Loucy (cell line): ENCODE measurements at regions not wholly inside any gene's neighbourhood (a gene's known extent, or its start where the extent isn't known, plus 50 kb on each side); places are given as distances from the start of the nearest gene placed in this dataset.

Experiments
- H2AFZ ChIP-seq: fragments of 200-600 bp; sonication (generic); 2 replicates; pipeline ENCODE4 v1.6.0; 2016; ENCODE audit warnings: antibody characterized with exemption, mild to moderate bottlenecking, low read length, moderate library complexity
- H3F3A ChIP-seq: fragments of 200-600 bp; 2 replicates; pipeline ENCODE4 v1.6.0; 2016; ENCODE audit warnings: antibody characterized with exemption, low read depth, mild to moderate bottlenecking
- H3K27me3 ChIP-seq: fragments of 200-600 bp; sonication (generic); 2 replicates; pipeline ENCODE4 v1.6.1; 2014; ENCODE audit warnings: low read length, mild to moderate bottlenecking; ENCODE audit not compliant: insufficient read depth, poor library complexity, severe bottlenecking
- H3K36me3 ChIP-seq: fragments of 200-600 bp; sonication (generic); 2 replicates; pipeline ENCODE4 v1.6.1; 2016; ENCODE audit warnings: low read length; ENCODE audit not compliant: insufficient read depth
- H3K4me1 ChIP-seq: fragments of 200-600 bp; sonication (generic); 2 replicates; pipeline ENCODE4 v1.5.1; 2014; ENCODE audit warnings: low read length, mild to moderate bottlenecking; ENCODE audit not compliant: insufficient read depth, poor library complexity, severe bottlenecking
- H3K4me2 ChIP-seq: fragments of 200-600 bp; sonication (generic); 2 replicates; pipeline ENCODE4 v1.6.0; 2014; ENCODE audit warnings: antibody characterized with exemption, low read length, low read depth, mild to moderate bottlenecking; ENCODE audit not compliant: poor library complexity, severe bottlenecking
- H3K4me3 ChIP-seq: fragments of 200-600 bp; sonication (generic); 2 replicates; pipeline ENCODE4 v1.5.1; 2014; ENCODE audit warnings: low read length, mild to moderate bottlenecking, mixed read lengths; ENCODE audit not compliant: poor library complexity, severe bottlenecking
- H3K79me2 ChIP-seq: fragments of 200-600 bp; sonication (generic); 2 replicates; pipeline ENCODE4 v1.6.1; 2014; ENCODE audit warnings: low read length; ENCODE audit not compliant: insufficient read depth
- H3K9ac ChIP-seq: fragments of 200-600 bp; sonication (generic); 2 replicates; pipeline ENCODE4 v1.6.0; 2014; ENCODE audit warnings: mild to moderate bottlenecking, low read depth, low read length, moderate library complexity; ENCODE audit not compliant: poor library complexity, severe bottlenecking
- H3K9me2 ChIP-seq: fragments of 200-600 bp; sonication (generic); replicated peaks from 2 replicates; pipeline ENCODE4 v1.6.1; 2016; ENCODE audit warnings: low read depth, low read length, mixed read lengths
- H3K9me3 ChIP-seq: fragments of 200-600 bp; sonication (generic); 2 replicates; pipeline ENCODE4 v1.6.1; 2014; ENCODE audit warnings: mild to moderate bottlenecking, antibody characterized with exemption, low read length, low read depth; ENCODE audit not compliant: insufficient read depth
- H4K20me1 ChIP-seq: fragments of 200-600 bp; sonication (generic); 2 replicates; pipeline ENCODE4 v1.6.0; 2014; ENCODE audit warnings: antibody characterized with exemption, low read length, mild to moderate bottlenecking; ENCODE audit not compliant: insufficient read depth, poor library complexity, severe bottlenecking
- EZH2phosphoT487 ChIP-seq: fragments of 200-600 bp; IDR thresholded peaks from 2 replicates; pipeline ENCODE4 v1.6.1; 2018; ENCODE audit warnings: antibody characterized with exemption, mild to moderate bottlenecking, moderate library complexity, borderline replicate concordance
- TF ChIP-seq, protein P1 (sequence below): fragments of 200-600 bp; sonication (generic); conservative IDR thresholded peaks from 2 replicates; pipeline ENCODE4 v1.5.1; 2014; ENCODE audit warnings: mild to moderate bottlenecking, antibody characterized with exemption, low read length

DNA sequence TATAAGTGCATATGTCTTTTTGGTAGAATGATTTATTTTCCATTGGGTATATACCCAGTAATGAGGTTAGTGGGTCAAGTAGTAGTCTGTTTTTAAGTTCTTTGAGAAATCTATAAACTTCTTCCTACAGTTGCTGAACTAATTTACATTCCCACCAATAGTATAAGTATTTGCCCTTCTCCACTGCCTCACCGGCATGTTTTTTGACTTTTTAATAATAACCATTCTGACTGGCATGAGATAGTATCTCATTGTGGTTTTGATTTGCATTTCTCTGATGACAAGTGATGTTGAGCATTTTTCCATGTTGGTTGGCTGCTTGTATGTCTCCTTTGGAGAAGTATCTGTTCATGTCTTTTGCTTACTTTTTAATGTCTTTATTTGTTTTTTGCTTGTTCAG, 94.1 kb upstream of the TP63 start:
- no peaks in the 10 kb centered on the region for H3F3A ChIP-seq
- no peaks in the 10 kb centered on the region for H3K27me3 ChIP-seq
- no peaks in the 10 kb centered on the region for H3K9me2 ChIP-seq
- no peaks in the 10 kb centered on the region for H3K9me3 ChIP-seq
- TF ChIP-seq, protein P1, sequence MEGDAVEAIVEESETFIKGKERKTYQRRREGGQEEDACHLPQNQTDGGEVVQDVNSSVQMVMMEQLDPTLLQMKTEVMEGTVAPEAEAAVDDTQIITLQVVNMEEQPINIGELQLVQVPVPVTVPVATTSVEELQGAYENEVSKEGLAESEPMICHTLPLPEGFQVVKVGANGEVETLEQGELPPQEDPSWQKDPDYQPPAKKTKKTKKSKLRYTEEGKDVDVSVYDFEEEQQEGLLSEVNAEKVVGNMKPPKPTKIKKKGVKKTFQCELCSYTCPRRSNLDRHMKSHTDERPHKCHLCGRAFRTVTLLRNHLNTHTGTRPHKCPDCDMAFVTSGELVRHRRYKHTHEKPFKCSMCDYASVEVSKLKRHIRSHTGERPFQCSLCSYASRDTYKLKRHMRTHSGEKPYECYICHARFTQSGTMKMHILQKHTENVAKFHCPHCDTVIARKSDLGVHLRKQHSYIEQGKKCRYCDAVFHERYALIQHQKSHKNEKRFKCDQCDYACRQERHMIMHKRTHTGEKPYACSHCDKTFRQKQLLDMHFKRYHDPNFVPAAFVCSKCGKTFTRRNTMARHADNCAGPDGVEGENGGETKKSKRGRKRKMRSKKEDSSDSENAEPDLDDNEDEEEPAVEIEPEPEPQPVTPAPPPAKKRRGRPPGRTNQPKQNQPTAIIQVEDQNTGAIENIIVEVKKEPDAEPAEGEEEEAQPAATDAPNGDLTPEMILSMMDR = no peak
- no peak for TF ChIP-seq EZH2phosphoT487
- H3K4me3 ChIP-seq = no peak overlapping the region
- H3K4me2 ChIP-seq = no peak overlapping the region
- H3K79me2 ChIP-seq = no peaks in the 10 kb centered on the region
- H3K4me1 ChIP-seq = peaks cover 8% of the 10 kb centered on the region
- H3K9ac ChIP-seq = no peak overlapping the region
- H3K36me3 ChIP-seq = no peaks in the 10 kb centered on the region
- H4K20me1 ChIP-seq = no peaks in the 10 kb centered on the region
- H2AFZ ChIP-seq = no peak overlapping the region

DNA sequence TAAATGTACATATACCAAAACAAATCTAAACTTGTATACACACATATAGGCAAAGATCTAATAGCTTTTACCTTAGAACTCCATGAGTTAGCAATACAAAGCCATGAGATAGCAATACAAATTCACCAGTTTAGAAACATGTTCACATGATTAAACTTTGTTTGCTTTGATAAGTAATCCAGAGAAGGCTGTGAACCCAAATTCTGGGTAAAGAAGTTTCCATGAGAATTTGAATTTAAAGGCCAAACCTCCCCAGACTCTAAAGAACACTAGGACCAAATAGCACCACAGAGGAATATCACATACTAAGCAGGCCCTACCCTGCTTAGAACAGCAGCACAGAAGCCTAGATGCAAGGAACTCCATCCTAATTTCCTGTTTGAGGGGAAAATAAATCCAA, 83.7 kb upstream of the TP63 start:
- no peak overlapping the region for H3K9ac ChIP-seq
- no peaks in the 10 kb centered on the region for H4K20me1 ChIP-seq
- H3K27me3 ChIP-seq = no peaks in the 10 kb centered on the region
- H2AFZ ChIP-seq = no peak overlapping the region
- peaks cover 33% of the 10 kb centered on the region; the same call in 1 of the 2 replicates for H3K9me3 ChIP-seq
- H3K79me2 ChIP-seq = no peaks in the 10 kb centered on the region
- TF ChIP-seq, protein P1 = no peak
- TF ChIP-seq EZH2phosphoT487 = no peak
- H3K36me3 ChIP-seq = no peaks in the 10 kb centered on the region; the same call in 1 of the 2 replicates
- no peaks in the 10 kb centered on the region for H3K9me2 ChIP-seq
- no peak overlapping the region for H3K4me3 ChIP-seq
- H3K4me1 ChIP-seq = no peaks in the 10 kb centered on the region
- H3F3A ChIP-seq = no peaks in the 10 kb centered on the region
- no peak overlapping the region for H3K4me2 ChIP-seq

DNA sequence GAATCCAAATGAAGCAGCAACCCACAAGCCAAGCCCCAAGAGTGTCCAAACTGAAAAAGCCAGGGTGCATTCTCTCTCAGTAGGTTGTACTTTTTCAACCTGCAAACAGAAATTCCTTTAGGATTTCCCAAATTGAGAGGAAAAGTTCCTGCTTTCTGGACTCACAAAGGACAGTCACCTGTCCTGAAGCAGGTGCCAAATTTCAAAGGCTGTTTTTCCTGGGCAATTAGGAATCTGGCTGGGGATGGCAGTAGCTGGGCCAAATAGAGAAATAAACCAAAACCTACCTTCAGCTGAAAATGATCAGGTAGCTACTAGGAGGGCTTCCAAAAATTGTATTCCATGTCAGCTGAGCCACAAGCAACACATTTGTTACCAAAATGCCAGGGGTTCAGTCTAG, 83.1 kb upstream of the TP63 start:
- Histone ChIP-seq H3K79me2 (no peaks in the 10 kb centered on the region), H2AFZ (no peak overlapping the region), H3F3A (no peaks in the 10 kb centered on the region), H3K9ac (no peak overlapping the region), H3K36me3 (no peaks in the 10 kb centered on the region; the same call in 1 of the 2 replicates), H3K9me2 (no peaks in the 10 kb centered on the region), H3K9me3 (peaks cover 33% of the 10 kb centered on the region; the same call in 1 of the 2 replicates), H3K4me2 (no peak overlapping the region), H4K20me1 (no peaks in the 10 kb centered on the region), H3K4me1 (no peaks in the 10 kb centered on the region), H3K4me3 (no peak overlapping the region), H3K27me3 (no peaks in the 10 kb centered on the region)
- TF ChIP-seq, protein P1 = no peak
- TF ChIP-seq EZH2phosphoT487 = no peak
